T-cell (primary cell): ENCODE measurements at regions not wholly inside any gene's neighbourhood (a gene's known extent, or its start where the extent isn't known, plus 50 kb on each side); places are given as distances from the start of the nearest gene placed in this dataset.

ENCODE experiments used
- ATAC-seq, 4 experiments: fragments of 200-7000 bp in 3 of 4; fragments of 150-1000 bp in 1 of 4; cut with Tn5 transposase; replicated peaks in 1 of 4; 1 replicate in 3 of 4; 2 replicates in 1 of 4; pipeline ENCODE4 v1.10.0; 2021; ENCODE audit warnings: moderate library complexity in 3 of 4, mild to moderate bottlenecking in 2 of 4, moderate number of reproducible peaks in 1 of 4
- CTCF ChIA-PET, 2 donors: fragments of 300-600 bp; sonication (Branson Sonifier 250); formaldehyde crosslinking; loops; one replicate each; lab custom pipeline; 2022; ENCODE audit warnings: antibody characterized with exemption in 2 of 2; lab: Charles Lee
- POLR2A ChIA-PET, 2 donors: fragments of 300-600 bp; sonication (Branson Sonifier 250); formaldehyde crosslinking; loops; one replicate each; lab custom pipeline; 2022; ENCODE audit warnings: antibody characterized with exemption in 2 of 2; lab: Charles Lee
- DNase-seq, 35 experiments: peaks; one replicate each; pipeline versions ENCODE4 v3.0.0 to v3.0.0-alpha.2; 2013 to 2023
- H3K27ac ChIP-seq: one replicate; pipeline ENCODE4 v1.5.1; 2013; ENCODE audit warnings: low read length
- H3K27me3 ChIP-seq, 2 experiments: replicated peaks in 1 of 2; 1 replicate in 1 of 2; 2 replicates in 1 of 2; pipeline versions ENCODE4 v1.6.1 to v1.7.0; 2013; ENCODE audit warnings: low read length in 1 of 2, mixed read lengths in 1 of 2; ENCODE audit not compliant: control insufficient read depth in 2 of 2, insufficient read depth in 2 of 2; ENCODE audit errors: extremely low read depth in 1 of 2
- H3K36me3 ChIP-seq, 2 donors: 1 replicate in 1 of 2; 2 replicates in 1 of 2; pipeline versions ENCODE4 v1.6.1 to v1.7.0; 2013; ENCODE audit warnings: low read length in 1 of 2; ENCODE audit not compliant: control insufficient read depth in 2 of 2, insufficient read depth in 1 of 2; ENCODE audit errors: extremely low read depth in 1 of 2
- H3K4me1 ChIP-seq, 2 experiments: 1 replicate in 1 of 2; 2 replicates in 1 of 2; pipeline versions ENCODE4 v1.6.1 to v1.7.0; 2013; ENCODE audit warnings: low read length in 2 of 2, mixed read lengths in 1 of 2; ENCODE audit not compliant: insufficient read depth in 2 of 2, control insufficient read depth in 1 of 2; ENCODE audit errors: extremely low read depth in 1 of 2
- H3K4me3 ChIP-seq, 2 donors: 1 replicate in 1 of 2; 2 replicates in 1 of 2; pipeline versions ENCODE4 v1.5.1 to v1.7.0; 2013; ENCODE audit warnings: mild to moderate bottlenecking in 2 of 2, low read length in 1 of 2, moderate library complexity in 1 of 2; ENCODE audit not compliant: control insufficient read depth in 1 of 2; ENCODE audit errors: extremely low read depth in 1 of 2
- H3K9me3 ChIP-seq: 2 replicates; pipeline ENCODE4 v1.7.0; 2013
- H3K27ac Mint-ChIP-seq, 2 donors: one replicate each; pipeline ENCODE4 v1.8.0; 2020 to 2021; ENCODE audit warnings: mild to moderate bottlenecking in 2 of 2, mixed read lengths in 2 of 2
- H3K27me3 Mint-ChIP-seq, 2 donors: one replicate each; pipeline ENCODE4 v1.8.0; 2021 to 2022; ENCODE audit warnings: mixed read lengths in 2 of 2
- H3K36me3 Mint-ChIP-seq: one replicate; pipeline ENCODE4 v1.8.0; 2021; ENCODE audit warnings: mixed read lengths
- H3K4me1 Mint-ChIP-seq, 3 donors: one replicate each; pipeline ENCODE4 v1.8.0; 2020 to 2022; ENCODE audit warnings: mixed read lengths in 3 of 3, mild to moderate bottlenecking in 1 of 3
- H3K4me3 Mint-ChIP-seq, 3 donors: one replicate each; pipeline ENCODE4 v1.8.0; 2020 to 2022; ENCODE audit warnings: mild to moderate bottlenecking in 3 of 3, mixed read lengths in 3 of 3, moderate library complexity in 3 of 3
- H3K9me3 Mint-ChIP-seq, 3 donors: one replicate each; pipeline ENCODE4 v1.8.0; 2020 to 2022; ENCODE audit warnings: mixed read lengths in 3 of 3
- WGBS: methylation state at CpG from one replicate; pipeline ENCODE4 v1.1.5; 2013; ENCODE audit warnings: missing lambda C conversion rate; ENCODE audit not compliant: insufficient coverage; 5-methylcytosine and 5-hydroxymethylcytosine counted together

GRCh38 chr11:97732011-97732632, 1288.6 kb upstream of the CNTN5 start:
- no peaks in the 10 kb centered on the region for H3K4me1 ChIP-seq
- H3K27ac Mint-ChIP-seq, result no peak overlapping the region
- no peaks in the 10 kb centered on the region for H3K4me1 Mint-ChIP-seq
- no peak for ATAC-seq
- POLR2A ChIA-PET, result no interaction called here
- no CpG with 5 or more reads among the region's 1 CpG for WGBS
- H3K4me3 ChIP-seq, result no peak overlapping the region
- no peak overlapping the region for H3K27ac ChIP-seq
- peaks cover 19 to 28% (median 24%) of the 10 kb centered on the region in 3 donors for H3K9me3 Mint-ChIP-seq
- CTCF ChIA-PET, result no interaction called here
- no peak overlapping the region for H3K4me3 Mint-ChIP-seq
- no peak for DNase-seq
- H3K36me3 Mint-ChIP-seq, result no peaks in the 10 kb centered on the region
- H3K36me3 ChIP-seq, result no peaks in the 10 kb centered on the region
- no peaks in the 10 kb centered on the region for H3K9me3 ChIP-seq
- no peaks in the 10 kb centered on the region for H3K27me3 Mint-ChIP-seq
- no peaks in the 10 kb centered on the region for H3K27me3 ChIP-seq

- Histone ChIP-seq H3K27ac (no peak overlapping the region), H3K9me3 (no peaks in the 10 kb centered on the region), H3K36me3 (no peaks in the 10 kb centered on the region), H3K27me3 (no peaks in the 10 kb centered on the region), H3K4me3 (no peak overlapping the region), H3K4me1 (no peaks in the 10 kb centered on the region)
- H3K36me3 Mint-ChIP-seq, result no peaks in the 10 kb centered on the region
- WGBS, result no CpG with 5 or more reads among the region's 2 CpGs
- no peak overlapping the region for H3K4me3 Mint-ChIP-seq
- DNase-seq (no peak), ATAC-seq (no peak)
- H3K4me1 Mint-ChIP-seq, result no peaks in the 10 kb centered on the region
- H3K9me3 Mint-ChIP-seq, result peaks cover 15 to 36% (median 22%) of the 10 kb centered on the region in 3 donors
- no peaks in the 10 kb centered on the region for H3K27me3 Mint-ChIP-seq
- no peak overlapping the region for H3K27ac Mint-ChIP-seq
- ChIA-PET POLR2A (no interaction called here), CTCF (no interaction called here)
Observed at GRCh38 chr11:97738751-97739150, 1282.0 kb upstream of the CNTN5 start.

- POLR2A ChIA-PET, result no interaction called here
- Histone ChIP-seq H3K4me3 (no peak overlapping the region), H3K27me3 (no peaks in the 10 kb centered on the region), H3K36me3 (no peaks in the 10 kb centered on the region), H3K9me3 (no peaks in the 10 kb centered on the region), H3K4me1 (no peaks in the 10 kb centered on the region), H3K27ac (no peak overlapping the region)
- Mint-ChIP-seq H3K4me3 (no peak overlapping the region), H3K36me3 (no peaks in the 10 kb centered on the region), H3K4me1 (no peaks in the 10 kb centered on the region), H3K9me3 (peaks cover 9 to 29% (median 11%) of the 10 kb centered on the region in 3 donors), H3K27ac (no peak overlapping the region), H3K27me3 (no peaks in the 10 kb centered on the region)
- ATAC-seq (no peak), DNase-seq (no peak)
- CTCF ChIA-PET, result no interaction called here
- WGBS, result 40% methylated on average over 1 of the region's 4 CpGs
Observed at GRCh38 chr11:97739932-97740800, 1280.6 kb upstream of the CNTN5 start.

GRCh38 chr11:97740801-97741151, 1280.0 kb upstream of the CNTN5 start:
- WGBS, result no CpG with 5 or more reads among the region's 1 CpG
- no peak overlapping the region for H3K4me3 ChIP-seq
- H3K4me1 ChIP-seq, result no peaks in the 10 kb centered on the region
- no peak overlapping the region for H3K4me3 Mint-ChIP-seq
- no peaks in the 10 kb centered on the region for H3K4me1 Mint-ChIP-seq
- peaks cover 6 to 29% (median 11%) of the 10 kb centered on the region in 3 donors for H3K9me3 Mint-ChIP-seq
- no peaks in the 10 kb centered on the region for H3K27me3 ChIP-seq
- H3K27me3 Mint-ChIP-seq, result no peaks in the 10 kb centered on the region
- H3K27ac Mint-ChIP-seq, result no peak overlapping the region
- H3K9me3 ChIP-seq, result no peaks in the 10 kb centered on the region
- H3K36me3 ChIP-seq, result no peaks in the 10 kb centered on the region
- no peak for ATAC-seq
- no peak for DNase-seq
- no peak overlapping the region for H3K27ac ChIP-seq
- POLR2A ChIA-PET, result no interaction called here
- CTCF ChIA-PET, result no interaction called here
- no peaks in the 10 kb centered on the region for H3K36me3 Mint-ChIP-seq

GRCh38 chr11:97742717-97743116, 1278.0 kb upstream of the CNTN5 start:
- Mint-ChIP-seq H3K36me3 (no peaks in the 10 kb centered on the region), H3K4me1 (no peaks in the 10 kb centered on the region), H3K27ac (no peak overlapping the region), H3K4me3 (no peak overlapping the region), H3K27me3 (no peaks in the 10 kb centered on the region), H3K9me3 (peaks cover 7 to 22% (median 10%) of the 10 kb centered on the region in 3 donors)
- Histone ChIP-seq H3K4me1 (no peaks in the 10 kb centered on the region), H3K27me3 (no peaks in the 10 kb centered on the region), H3K36me3 (no peaks in the 10 kb centered on the region), H3K4me3 (no peak overlapping the region), H3K9me3 (no peaks in the 10 kb centered on the region), H3K27ac (no peak overlapping the region)
- no CpG with 5 or more reads among the region's 3 CpGs for WGBS
- ChIA-PET CTCF (no interaction called here), POLR2A (no interaction called here)
- ATAC-seq (no peak), DNase-seq (no peak)

GRCh38 chr11:97743205-97743742, 1277.5 kb upstream of the CNTN5 start:
- ATAC-seq, result no peak

More at GRCh38 chr11:97743205-97743742, 1277.5 kb upstream of the CNTN5 start:
- no peak overlapping the region for H3K4me3 ChIP-seq
- Mint-ChIP-seq H3K4me1 (no peaks in the 10 kb centered on the region), H3K27ac (no peak overlapping the region), H3K4me3 (no peak overlapping the region), H3K27me3 (no peaks in the 10 kb centered on the region), H3K36me3 (no peaks in the 10 kb centered on the region), H3K9me3 (peaks cover 7 to 22% (median 10%) of the 10 kb centered on the region in 3 donors)
- 64% methylated on average over 2 of the region's 3 CpGs for WGBS
- no peaks in the 10 kb centered on the region for H3K36me3 ChIP-seq
- POLR2A ChIA-PET, result no interaction called here
- no peaks in the 10 kb centered on the region for H3K9me3 ChIP-seq
- H3K4me1 ChIP-seq, result no peaks in the 10 kb centered on the region
- H3K27ac ChIP-seq, result no peak overlapping the region
- CTCF ChIA-PET, result no interaction called here
- no peak for DNase-seq
- H3K27me3 ChIP-seq, result no peaks in the 10 kb centered on the region
